Renal cortex interstitium (tissue), 11 donors: ENCODE measurements at regions not wholly inside any gene's neighbourhood (a gene's known extent, or its start where the extent isn't known, plus 50 kb on each side); places are given as distances from the start of the nearest gene placed in this dataset.

Source experiments
- DNase-seq, 11 donors: peaks; one replicate each; pipeline ENCODE4 v3.0.0-alpha.2; 2013; ENCODE audit warnings: low read depth in 9 of 11, low spot score in 4 of 11; ENCODE audit errors: extremely low read depth in 1 of 11

- DNase-seq: no peak
These were observed 243.0 kb downstream of the POLR1F start for GRCh38 chr7:19465861-19466260.

GRCh38 chr7:19464751-19465150, 244.1 kb downstream of the POLR1F start:
- DNase-seq: no peak

- DNase-seq: no peak
These were observed 244.6 kb downstream of the POLR1F start for GRCh38 chr7:19464241-19464640.

GRCh38 chr7:19463581-19463980, 245.3 kb downstream of the POLR1F start:
- no peak for DNase-seq

- no peak for DNase-seq
These were observed 253.2 kb downstream of the POLR1F start for GRCh38 chr7:19455623-19456022.

GRCh38 chr7:19448091-19448490, 260.7 kb downstream of the POLR1F start:
- DNase-seq: no peak

GRCh38 chr7:19442016-19442785, 266.6 kb downstream of the POLR1F start:
- DNase-seq: peak in 1 of 11 donors; percentile 2

- no peak for DNase-seq
These were observed 269.3 kb downstream of the POLR1F start for GRCh38 chr7:19439517-19439916.

- DNase-seq: no peak
These were observed 271.4 kb downstream of the POLR1F start for GRCh38 chr7:19437446-19437845.

GRCh38 chr7:19427944-19428343, 280.9 kb downstream of the POLR1F start:
- DNase-seq: no peak

GRCh38 chr7:19421861-19422260, 276.6 kb upstream of the FERD3L start:
- no peak for DNase-seq

- DNase-seq: no peak
These were observed 272.0 kb upstream of the FERD3L start for GRCh38 chr7:19417231-19417630.

- DNase-seq: no peak
These were observed 269.9 kb upstream of the FERD3L start for GRCh38 chr7:19415123-19415522.

GRCh38 chr7:19413443-19413965, 268.3 kb upstream of the FERD3L start:
- DNase-seq: no peak

- DNase-seq: no peak
These were observed 265.5 kb upstream of the FERD3L start for GRCh38 chr7:19410691-19411090.

- no peak for DNase-seq
These were observed 264.9 kb upstream of the FERD3L start for GRCh38 chr7:19410106-19410505.

GRCh38 chr7:19408706-19409220, 263.5 kb upstream of the FERD3L start:
- DNase-seq: no peak

- no peak for DNase-seq
These were observed 262.0 kb upstream of the FERD3L start for GRCh38 chr7:19407270-19407669.

- no peak for DNase-seq
These were observed 260.3 kb upstream of the FERD3L start for GRCh38 chr7:19405541-19405940.

GRCh38 chr7:19404912-19405329, 259.7 kb upstream of the FERD3L start:
- no peak for DNase-seq

- DNase-seq: no peak
These were observed 258.5 kb upstream of the FERD3L start for GRCh38 chr7:19403691-19404090.
